Liver (tissue), 3 donors: ENCODE measurements at regions not wholly inside any gene's neighbourhood (a gene's known extent, or its start where the extent isn't known, plus 50 kb on each side); places are given as distances from the start of the nearest gene placed in this dataset.

ENCODE experiments used
- GABPA ChIP-seq, 2 donors: IDR thresholded peaks in 1 of 2; conservative IDR thresholded peaks in 1 of 2; 2 replicates each; pipeline ENCODE4 v1.6.1; 2016; ENCODE audit warnings: antibody characterized with exemption in 2 of 2, mild to moderate bottlenecking in 1 of 2, moderate library complexity in 1 of 2
- RAD21 ChIP-seq, 2 donors: IDR thresholded peaks; 2 replicates each; pipeline ENCODE4 v1.6.1; 2016; ENCODE audit warnings: antibody characterized with exemption in 2 of 2, mild to moderate bottlenecking in 2 of 2
- RXRA ChIP-seq, 2 donors: IDR thresholded peaks; 2 replicates each; pipeline ENCODE4 v1.6.1; 2017 to 2018; ENCODE audit warnings: antibody characterized with exemption in 2 of 2, mild to moderate bottlenecking in 1 of 2
- TAF1 ChIP-seq: conservative IDR thresholded peaks from 2 replicates; pipeline ENCODE4 v1.6.1; 2016; ENCODE audit warnings: antibody characterized with exemption, mild to moderate bottlenecking
- TF ChIP-seq, protein P1 (sequence below): IDR thresholded peaks from 2 replicates; pipeline ENCODE4 v1.6.1; 2016; ENCODE audit warnings: antibody characterized with exemption
- TF ChIP-seq, protein P2 (sequence below): fragments of 150-350 bp; IDR thresholded peaks from 2 replicates; pipeline ENCODE4 v1.5.1; 2017; ENCODE audit warnings: improper control_type of control experiment, low read depth, low read length; ENCODE audit not compliant: missing input control
- TF ChIP-seq, protein P3 (sequence below): IDR thresholded peaks from 2 replicates; pipeline ENCODE4 v1.6.1; 2016; ENCODE audit warnings: antibody characterized with exemption, mild to moderate bottlenecking
- donor health status: healthy.
- donor health status: healthy.

DNA sequence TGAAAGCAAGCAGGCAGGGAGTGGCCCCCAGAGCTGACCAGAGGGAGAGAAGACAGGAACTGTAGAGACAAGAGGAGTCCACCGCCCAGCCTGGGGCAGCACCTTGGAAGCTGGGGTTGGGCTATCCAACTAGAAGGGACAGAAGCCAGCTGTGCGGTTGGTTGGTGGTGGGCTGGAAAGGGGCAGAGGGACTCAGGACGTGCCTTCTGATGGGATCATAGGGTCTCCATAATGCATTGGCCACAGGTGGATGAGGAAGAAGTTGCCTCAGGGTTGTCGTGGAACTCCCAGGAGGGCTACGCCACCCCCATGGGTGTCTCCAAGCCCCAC is 114.0 kb upstream of the RET start:
- TF ChIP-seq, protein P1, sequence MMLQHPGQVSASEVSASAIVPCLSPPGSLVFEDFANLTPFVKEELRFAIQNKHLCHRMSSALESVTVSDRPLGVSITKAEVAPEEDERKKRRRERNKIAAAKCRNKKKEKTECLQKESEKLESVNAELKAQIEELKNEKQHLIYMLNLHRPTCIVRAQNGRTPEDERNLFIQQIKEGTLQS, result no peak
- TF ChIP-seq, protein P2, sequence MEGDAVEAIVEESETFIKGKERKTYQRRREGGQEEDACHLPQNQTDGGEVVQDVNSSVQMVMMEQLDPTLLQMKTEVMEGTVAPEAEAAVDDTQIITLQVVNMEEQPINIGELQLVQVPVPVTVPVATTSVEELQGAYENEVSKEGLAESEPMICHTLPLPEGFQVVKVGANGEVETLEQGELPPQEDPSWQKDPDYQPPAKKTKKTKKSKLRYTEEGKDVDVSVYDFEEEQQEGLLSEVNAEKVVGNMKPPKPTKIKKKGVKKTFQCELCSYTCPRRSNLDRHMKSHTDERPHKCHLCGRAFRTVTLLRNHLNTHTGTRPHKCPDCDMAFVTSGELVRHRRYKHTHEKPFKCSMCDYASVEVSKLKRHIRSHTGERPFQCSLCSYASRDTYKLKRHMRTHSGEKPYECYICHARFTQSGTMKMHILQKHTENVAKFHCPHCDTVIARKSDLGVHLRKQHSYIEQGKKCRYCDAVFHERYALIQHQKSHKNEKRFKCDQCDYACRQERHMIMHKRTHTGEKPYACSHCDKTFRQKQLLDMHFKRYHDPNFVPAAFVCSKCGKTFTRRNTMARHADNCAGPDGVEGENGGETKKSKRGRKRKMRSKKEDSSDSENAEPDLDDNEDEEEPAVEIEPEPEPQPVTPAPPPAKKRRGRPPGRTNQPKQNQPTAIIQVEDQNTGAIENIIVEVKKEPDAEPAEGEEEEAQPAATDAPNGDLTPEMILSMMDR, result no peak
- no peak for TF ChIP-seq TAF1
- TF ChIP-seq RAD21 (IDR thresholded peaks at IDR 0.05), result no peak
- TF ChIP-seq, protein P3, sequence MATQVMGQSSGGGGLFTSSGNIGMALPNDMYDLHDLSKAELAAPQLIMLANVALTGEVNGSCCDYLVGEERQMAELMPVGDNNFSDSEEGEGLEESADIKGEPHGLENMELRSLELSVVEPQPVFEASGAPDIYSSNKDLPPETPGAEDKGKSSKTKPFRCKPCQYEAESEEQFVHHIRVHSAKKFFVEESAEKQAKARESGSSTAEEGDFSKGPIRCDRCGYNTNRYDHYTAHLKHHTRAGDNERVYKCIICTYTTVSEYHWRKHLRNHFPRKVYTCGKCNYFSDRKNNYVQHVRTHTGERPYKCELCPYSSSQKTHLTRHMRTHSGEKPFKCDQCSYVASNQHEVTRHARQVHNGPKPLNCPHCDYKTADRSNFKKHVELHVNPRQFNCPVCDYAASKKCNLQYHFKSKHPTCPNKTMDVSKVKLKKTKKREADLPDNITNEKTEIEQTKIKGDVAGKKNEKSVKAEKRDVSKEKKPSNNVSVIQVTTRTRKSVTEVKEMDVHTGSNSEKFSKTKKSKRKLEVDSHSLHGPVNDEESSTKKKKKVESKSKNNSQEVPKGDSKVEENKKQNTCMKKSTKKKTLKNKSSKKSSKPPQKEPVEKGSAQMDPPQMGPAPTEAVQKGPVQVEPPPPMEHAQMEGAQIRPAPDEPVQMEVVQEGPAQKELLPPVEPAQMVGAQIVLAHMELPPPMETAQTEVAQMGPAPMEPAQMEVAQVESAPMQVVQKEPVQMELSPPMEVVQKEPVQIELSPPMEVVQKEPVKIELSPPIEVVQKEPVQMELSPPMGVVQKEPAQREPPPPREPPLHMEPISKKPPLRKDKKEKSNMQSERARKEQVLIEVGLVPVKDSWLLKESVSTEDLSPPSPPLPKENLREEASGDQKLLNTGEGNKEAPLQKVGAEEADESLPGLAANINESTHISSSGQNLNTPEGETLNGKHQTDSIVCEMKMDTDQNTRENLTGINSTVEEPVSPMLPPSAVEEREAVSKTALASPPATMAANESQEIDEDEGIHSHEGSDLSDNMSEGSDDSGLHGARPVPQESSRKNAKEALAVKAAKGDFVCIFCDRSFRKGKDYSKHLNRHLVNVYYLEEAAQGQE, result no peak
- no peak for TF ChIP-seq GABPA (IDR thresholded peaks at IDR 0.05 in 1 of 2, conservative IDR thresholded peaks at IDR 0.05 in 1 of 2)
- TF ChIP-seq RXRA (IDR thresholded peaks at IDR 0.05), result no peak
